Colon (tissue), 2 donors: ENCODE measurements at regions not wholly inside any gene's neighbourhood (a gene's known extent, or its start where the extent isn't known, plus 50 kb on each side); places are given as distances from the start of the nearest gene placed in this dataset.
"Not testable (repeated sequence)": the region's sequence is repeated elsewhere in the genome, so short reads cannot be mapped to it uniquely, and the experiment has no call there.

Source experiments
- FAIRE-seq: peaks from 2 replicates; lab custom pipeline; 2012; peaks lifted over from hg19 to GRCh38; lab: Jason Lieb, UNC
- donor health status: control.
- donor health status: control.

DNA sequence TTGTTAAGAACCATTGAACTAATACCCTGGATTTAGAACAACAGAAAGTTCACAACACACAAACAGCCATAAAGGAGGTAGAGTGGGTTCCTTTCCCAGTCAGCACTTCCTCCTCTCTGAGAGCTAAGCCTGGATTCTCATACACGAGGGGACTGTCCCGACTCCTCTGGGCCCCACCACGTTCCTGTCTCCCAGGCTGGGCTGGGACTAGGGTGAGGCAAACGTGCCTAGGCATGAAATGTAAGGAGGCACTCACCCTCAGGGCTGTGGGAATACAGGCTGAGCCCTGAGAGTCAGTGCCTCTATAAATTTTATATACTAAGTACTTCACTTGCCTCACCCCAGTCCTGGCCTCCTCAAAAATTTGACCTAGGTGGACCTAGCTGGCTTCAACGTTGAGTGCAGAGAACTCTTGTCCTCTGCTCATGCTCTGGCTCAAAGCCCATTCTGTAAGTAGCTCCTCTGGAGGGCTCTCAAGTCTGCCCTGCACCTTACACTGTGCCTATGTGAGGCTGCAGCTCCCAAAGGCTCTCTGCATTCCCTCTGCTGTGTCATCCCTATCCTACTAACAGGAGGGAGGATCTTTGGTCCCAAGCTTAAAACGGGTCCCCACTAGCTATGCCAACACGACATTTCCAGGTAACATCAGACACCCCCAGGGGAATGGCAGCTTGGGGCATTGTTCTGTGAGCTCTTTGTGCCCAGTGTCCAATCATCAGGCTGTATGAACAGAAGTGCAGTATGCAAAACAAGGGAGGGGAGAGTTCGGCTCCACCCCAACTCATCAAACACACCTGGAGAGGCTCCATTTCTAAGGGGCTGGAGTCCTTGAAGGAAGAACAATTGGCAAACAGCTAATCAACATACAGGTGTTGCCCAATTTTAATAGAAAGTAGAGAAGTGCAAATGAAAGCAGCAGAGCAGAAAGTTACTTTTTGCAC, 233.2 kb downstream of the RPLP1 start:
- no peak for FAIRE-seq

DNA sequence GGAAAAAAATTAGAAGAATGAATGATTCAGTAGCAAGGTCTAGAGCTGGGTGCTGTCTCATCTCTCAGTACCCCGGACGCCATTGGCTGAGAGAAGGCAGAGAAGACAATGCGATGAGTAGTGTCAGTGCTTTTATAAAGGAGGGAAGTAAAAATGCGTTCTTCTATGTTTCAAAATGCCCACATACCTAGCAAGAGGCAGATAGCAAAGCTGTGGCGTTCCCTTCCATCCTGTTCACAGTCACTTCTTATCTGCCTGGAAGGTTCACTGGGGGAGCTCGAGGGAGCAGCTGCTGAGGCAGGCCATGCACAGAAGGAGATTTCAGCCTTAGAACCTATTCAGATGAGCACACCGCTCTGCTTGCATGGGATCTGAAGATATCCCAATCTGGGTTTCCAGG, 234.0 kb downstream of the RPLP1 start:
- no peak for FAIRE-seq

DNA sequence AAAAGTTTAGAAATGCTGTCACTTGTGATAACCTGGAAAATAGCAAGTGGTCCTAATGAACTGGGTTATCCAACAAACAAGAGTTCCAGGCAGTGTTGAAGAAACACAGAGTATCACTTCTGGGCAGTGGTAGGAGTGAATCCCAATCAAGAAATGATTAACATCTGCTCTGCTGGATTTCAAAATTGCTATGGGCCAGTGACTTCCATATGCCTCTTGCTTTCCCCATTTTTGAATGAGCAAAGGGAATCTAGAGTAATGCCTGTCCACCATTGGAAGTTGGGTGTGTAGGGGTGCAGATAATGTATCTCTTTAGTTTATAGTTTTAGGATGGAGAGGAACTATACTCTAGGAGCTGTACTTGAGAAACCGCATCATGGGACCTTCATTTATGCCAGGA, 236.5 kb downstream of the RPLP1 start:
- no peak for FAIRE-seq

DNA sequence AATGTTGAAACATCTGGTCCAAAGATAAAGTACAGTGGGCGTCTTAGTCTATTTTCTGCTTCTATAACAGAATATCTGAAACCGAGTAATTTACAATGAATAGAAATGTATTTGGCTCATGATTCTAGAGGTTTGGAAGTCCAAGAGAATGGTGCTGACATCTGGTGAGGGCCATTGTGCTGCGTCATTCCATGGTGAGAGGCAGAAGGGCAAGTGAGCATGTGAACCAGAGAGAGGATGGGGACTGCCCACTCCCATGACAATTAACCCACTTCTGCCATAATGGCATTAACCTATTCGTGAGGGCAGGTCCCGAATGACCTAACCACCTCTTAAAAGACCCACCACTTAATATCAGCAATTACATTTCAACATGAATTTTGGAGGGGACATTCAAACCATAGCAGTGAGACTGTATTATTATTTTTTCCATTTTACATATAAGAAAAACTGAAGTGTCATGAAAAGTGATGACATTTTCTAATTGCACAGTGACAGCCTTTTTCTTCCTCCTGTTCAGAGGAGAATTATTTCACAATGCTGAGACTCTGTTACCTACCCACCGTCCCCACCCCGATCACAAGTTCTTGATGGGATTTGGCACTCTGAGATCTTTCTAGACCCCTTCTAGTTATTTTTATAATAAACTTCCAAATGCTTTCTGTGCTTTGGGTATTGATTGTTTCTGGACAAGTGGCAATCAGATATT, 238.8 kb downstream of the RPLP1 start:
- FAIRE-seq = no peak

DNA sequence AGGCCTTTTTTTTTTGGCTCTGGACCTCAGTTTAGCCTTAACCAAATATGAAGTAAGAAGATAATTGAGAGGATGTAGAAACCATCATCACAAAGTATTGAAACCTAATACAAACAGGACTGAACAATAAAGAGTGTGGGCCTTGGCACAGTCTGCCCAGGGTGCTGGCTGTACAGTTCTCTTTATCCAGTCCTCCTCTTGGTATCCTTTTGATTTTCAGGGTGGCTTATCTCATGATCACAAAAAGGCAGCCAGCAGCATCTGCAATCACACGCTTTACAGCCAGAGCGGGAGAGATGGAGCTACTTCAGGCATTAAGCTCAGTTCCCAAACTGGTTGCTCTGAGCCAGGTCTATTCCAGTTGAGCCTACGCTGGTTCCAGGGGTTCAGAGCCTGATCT, 239.7 kb downstream of the RPLP1 start:
- FAIRE-seq = no peak

DNA sequence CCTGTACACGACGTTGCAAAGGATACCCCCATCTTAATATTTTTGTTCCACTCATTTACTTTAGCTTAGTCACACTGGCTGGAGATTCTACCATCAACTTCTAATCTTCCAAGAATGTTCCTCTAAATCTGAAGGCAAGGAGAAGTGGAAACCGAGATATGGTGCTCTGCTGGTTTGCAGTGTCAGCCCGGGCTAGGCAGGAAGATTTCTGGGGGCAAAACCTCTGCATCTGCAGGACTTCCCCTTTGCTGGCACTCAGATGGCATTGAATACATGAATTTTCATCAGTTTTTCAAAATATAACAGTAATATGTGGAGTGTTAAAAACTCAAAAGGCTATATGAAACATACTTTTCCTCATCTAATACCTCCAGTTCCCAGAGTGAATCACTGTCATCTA, 240.4 kb downstream of the RPLP1 start:
- no peak for FAIRE-seq

DNA sequence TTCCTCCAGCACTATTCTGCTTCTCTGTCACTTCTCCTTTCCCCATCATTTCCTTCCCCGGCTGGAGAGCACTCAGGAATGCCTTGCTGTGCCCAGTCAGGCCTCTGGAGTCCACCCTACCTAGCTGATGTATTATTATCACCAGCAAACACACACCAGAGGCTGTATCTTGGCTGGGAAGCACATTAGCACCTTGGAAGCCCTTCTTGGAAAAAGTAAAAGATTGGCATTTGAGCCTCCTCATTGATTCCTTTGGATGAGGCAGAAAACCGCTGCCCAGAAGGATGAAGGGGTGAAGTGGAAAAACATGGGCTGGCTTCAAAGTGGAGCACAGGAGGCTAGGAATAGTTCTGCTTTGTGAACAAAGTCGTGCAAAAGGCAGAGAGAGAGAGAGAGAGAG, 244.3 kb downstream of the RPLP1 start:
- FAIRE-seq = no peak

DNA sequence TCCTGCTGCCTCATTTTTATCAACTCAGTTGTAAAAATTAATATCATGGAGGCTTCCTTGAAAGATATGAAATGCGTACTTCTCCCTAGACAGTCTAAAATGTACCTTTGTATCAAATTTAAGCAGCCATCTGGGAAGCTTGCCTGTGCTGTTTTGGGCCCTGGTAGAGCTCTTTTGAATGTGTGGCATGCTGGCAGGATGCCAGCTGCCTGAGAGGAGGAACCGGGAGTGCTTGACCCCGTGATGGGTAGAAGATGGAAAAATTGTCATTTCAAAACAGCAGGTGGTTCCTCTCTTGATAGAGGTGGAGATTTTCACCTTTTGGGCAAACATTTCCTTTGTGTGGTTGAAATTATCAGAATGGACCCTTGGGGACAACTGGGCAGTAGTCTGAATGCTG, 245.3 kb downstream of the RPLP1 start:
- FAIRE-seq = no peak

DNA sequence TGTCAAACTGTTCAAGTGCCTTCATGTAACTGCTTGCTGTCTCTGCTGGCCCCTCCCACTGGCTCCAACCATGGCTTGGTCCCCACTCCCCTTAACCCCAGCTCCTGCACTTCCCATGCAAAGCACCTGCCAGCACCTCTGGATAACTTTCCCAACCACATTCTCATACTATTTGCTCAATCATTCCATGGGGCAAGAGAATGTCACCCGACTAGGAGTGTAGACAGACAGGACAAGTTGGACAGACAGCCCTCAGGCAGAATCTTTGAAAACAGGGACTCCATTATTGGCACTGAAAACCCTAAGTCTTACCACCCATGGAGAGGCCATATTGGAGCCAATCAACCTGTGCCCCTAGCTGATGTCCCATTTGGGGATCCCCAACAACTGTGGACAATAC, 246.5 kb downstream of the RPLP1 start:
- FAIRE-seq = no peak

DNA sequence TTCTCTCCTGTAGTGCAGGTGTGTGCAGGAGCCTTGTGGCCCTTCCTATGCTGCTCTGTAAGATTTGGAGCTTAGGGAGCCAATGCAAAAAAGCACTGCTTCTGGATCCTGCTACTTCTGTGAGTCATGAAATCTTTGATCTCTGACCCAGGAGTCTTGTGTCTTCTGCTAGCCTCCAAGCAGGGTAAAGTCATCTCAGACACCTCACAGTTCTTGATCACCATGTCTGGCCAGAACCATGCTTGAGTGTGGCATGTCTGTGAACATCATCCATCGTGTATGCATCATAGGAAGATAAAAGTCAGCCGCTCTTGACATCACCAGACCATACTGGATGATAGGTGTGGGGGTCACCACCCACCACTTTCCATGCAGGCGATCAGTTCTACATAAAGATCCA, 247.8 kb downstream of the RPLP1 start:
- no peak for FAIRE-seq

DNA sequence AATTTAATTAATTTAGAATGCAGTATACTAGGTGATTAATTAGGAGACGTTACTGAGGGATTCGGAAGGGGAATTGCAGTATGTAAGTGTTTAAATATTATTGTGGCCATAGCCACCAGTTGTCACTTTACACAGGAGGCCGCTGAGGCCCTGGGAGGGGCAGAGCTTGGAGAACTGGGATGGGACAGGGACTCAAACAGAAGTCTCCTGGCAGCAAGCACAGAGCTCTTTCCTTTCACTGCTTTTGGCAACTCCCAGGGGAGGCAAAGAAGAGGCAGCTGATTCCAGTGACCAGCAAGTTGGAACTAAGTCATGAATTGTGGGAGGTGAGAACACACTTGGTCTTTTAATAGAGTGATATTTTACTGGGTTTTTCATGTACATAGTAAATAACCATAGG, 248.6 kb downstream of the RPLP1 start:
- FAIRE-seq = no peak

DNA sequence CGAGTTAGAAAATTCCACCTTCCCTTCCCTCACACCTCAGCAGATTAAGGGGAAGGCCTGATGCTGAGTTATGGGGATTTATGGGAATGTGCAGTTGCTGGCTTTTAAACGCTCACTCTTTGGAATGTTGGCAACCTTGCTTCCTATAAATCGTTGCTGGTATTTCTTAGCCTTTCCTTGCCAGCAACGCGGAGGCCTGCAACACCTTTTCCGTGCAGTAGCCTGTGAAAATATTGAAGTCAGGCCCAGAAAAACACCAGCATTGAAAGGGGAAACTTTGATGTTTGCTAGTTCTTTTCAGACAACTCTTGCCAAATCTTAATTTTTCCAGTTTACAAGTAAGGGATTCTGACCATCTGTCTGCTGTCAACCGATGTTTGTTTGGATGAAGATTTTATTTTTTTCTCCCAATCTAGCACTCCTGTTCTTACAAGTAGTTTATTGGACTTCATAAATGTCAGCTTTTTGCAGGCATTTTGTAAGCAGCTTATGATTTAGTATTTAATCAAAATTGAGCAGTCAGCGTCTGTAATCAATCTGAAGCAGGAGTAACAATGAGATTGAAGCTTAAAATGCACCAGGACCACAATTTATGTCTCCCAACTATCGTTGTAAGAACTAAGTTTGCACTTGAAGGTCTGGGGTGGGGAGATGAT, 251.0 kb downstream of the RPLP1 start:
- FAIRE-seq = no peak

DNA sequence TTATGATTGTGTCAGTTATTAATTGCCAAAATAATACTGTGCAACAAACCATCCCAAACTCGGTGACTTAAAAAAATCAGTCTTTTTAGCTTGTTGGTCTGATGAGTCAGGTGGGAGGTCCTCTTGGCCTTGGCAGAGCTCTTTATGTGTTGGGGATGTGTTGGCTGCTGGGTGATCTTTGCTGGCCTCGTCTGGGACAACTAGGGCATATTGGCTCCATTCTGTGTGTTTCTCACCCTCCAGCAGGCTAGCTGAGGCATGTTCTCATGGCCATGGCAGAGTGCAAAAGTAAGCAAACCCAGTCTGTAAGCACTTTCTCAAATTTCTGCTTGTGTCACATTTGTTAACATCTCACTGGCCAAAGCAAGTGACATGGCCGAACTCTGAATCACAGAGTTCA, 251.6 kb downstream of the RPLP1 start:
- FAIRE-seq = no peak

DNA sequence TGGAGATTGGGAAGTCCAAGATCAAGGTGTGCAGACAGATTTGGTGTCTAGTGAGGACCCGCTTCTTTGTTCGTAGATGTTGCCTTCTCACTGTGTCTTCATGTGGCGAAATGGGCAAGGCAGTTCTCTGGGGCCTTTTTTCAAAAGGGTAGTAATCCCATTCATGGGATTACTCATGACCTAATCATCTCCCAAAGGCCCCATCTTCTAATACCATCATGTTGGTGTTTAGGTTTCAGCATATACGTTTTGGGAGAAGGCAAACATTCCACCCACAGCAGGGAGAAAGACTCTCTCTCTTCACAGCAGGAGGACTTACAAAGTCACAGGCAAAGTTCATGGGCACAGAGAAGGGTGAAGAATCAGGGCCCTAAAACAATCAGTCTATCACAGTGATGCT, 252.1 kb downstream of the RPLP1 start:
- no peak for FAIRE-seq

DNA sequence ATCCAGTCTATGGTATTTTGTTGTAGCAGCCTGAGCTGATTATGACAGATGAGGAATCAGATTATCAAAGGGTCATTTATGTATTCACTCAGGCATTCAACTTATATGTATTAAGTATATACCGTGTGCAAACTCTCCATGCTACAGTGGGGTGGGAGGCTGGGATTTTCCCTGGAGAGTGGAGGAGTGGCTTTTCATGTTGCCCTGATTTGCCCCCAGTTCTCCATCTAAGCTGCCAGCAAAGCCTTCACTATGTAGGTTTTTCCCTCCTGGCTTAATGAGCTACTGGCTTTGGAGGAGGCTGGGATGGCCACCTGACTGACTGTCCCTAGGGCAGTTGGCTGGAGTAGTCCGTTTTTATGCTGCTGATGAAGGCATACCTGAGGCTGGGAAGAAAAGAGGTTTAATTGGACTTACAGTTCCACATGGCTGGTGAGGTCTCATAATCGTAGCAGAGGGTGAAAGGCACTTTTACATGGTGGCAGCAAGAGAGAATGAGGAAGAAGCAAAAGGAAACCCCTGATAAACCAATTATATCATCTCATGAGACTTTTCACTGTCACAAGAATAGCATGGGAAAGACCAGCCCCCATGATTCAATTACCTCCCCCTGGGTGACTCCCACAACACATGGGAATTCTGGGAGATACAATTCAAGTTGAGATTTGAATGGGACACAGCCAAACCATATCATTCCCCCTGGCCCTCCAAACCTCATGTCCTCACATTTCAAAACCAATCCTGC, 253.9 kb downstream of the RPLP1 start:
- FAIRE-seq = no peak

DNA sequence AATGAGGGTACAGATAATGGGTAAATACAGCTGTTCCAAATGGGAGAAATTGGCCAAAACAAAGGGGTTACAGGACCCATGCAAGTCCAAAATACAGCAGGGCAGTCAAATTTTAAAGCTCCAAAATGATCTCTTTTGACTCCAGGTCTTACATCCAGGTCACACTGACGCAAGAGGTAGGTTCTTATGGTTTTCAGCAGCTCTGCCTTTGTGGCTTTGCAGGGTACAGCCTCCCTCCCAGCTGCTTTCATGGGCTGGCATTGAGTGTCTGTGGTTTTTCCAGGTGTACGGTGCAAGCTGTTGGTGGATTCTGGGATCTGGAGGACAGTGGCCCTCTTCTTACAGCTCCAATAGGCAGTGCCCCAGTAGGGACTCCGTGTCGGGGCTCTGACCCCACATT, 254.6 kb downstream of the RPLP1 start:
- FAIRE-seq = not testable (repeated sequence)

DNA sequence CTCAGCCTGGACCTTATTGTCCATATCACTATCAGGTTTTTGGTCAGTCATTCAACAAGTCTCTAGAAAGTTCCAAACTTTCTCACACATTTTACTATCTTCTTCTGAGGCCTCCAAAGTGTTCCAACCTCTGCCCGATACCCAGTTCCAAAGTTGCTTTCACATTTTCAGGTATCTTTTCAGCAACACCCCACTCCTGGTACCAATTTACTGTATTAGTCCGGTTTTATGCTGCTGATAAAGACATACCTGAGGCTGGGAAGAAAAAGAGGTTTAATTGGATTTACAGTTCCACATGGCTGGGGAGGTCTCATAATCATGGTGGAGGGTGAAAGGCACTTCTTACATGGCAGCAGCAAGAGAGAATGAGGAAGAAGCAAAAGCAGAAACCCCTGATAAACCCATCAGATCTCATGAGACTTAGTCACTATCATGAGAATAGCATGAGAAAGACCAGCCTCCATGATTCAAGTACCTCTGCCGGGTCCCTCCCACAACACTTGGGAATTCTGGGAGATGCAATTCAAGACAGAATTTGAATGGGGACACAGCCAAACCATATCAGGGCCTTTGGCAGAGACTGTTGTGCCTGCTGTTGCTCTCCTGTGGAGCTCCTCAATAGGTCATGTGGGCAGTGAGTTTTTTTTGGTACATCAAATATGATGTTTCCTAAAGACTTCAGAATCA, 256.0 kb downstream of the RPLP1 start:
- FAIRE-seq = not testable (repeated sequence)

DNA sequence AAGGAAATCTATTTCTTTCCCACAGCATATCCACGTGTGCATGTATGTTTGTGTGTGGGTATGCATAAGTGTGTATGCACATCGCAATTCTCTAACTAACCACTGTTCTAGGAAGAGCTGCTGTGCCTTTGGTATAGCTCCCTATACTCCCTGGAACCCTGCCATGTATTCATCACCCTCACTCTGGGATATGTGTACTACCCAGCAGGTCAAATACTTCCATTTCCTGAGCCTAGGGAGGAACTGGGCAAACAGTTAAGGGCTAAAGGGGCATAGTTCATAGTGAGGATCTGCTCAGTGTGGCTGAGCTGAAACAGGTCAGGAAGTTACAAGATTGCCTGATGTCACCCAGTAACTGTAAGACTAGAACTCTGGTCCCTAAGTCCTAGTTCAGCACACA, 260.4 kb downstream of the RPLP1 start:
- FAIRE-seq = no peak

DNA sequence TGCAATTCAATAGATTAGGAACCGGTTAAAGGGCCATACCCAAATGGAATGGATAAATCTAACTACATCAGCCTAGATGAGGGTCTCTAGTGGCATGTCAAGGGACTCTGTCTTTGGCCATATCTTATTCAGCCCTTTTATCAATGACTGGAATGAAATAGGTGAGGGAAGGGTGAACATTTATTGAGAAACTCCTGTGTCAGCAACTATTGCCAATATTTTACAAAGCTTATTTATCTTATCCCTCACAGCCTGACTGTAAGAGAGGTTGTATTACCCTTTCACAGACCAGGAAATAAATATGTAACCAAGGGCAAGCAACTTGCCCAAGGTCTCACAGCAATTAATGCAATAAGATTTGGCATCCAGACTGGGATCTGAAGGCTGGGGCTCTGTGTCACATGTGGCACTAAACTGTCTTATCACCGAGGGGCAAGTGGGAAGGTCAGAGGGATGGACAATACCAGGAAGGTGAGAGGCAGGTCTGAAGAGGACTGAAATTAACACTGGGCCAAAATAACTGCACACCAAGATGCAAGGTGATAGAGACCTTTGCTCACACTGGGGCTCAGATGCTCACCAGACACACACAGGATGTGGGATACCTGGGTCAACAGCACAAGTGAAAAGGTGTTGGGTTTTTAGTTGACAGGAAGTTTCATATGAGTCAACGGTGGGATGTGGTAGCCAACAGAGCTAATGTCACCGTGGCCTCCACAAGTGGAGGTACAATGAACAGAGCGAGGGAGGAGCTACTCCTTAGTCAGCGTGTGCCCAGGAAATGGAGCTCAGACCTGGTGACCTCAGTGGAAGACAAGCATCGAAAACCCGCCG, 261.3 kb downstream of the RPLP1 start:
- FAIRE-seq = no peak

DNA sequence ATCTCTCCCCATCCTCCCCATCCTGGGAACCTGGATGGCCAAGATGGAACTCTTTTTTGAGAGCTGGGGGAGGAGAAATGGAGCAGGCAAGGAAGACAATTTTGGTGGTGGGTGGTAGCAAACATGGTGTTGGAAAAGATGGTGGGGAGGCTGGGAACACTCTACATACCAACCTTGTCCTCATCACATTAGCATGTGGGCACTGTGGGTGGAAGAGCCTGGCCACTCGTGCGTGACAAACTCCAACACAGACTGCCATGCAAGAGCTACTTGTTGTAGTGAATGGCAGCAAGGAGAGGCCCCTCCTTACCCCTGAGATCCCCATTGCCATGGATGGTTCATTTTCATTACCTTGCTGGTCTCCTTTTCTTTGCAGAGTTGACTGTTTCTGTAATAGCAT, 262.6 kb downstream of the RPLP1 start:
- FAIRE-seq = no peak

DNA sequence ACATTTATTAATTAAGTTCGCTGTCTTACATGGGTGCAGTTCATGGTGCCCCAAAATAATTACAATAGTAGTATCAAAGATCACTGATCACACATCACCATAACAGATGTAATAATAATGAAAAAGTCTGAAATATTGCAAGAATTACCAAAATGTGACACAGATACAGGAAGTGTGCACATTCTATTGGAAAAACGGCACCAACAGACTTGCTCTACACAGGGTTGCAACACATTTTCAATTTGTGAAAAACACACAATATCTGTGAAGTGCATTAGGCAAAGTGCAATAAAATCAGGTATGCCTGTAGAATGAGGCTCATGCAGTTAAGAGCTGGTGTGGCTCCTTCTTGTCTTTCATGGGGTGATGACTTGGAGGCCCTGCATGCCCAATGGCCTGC, 265.8 kb downstream of the RPLP1 start:
- no peak for FAIRE-seq
